Fibroblast of lung (primary cell): ENCODE measurements at regions not wholly inside any gene's neighbourhood (a gene's known extent, or its start where the extent isn't known, plus 50 kb on each side); places are given as distances from the start of the nearest gene placed in this dataset.

ENCODE experiments used
- DNase-seq, 2 donors: peaks; one replicate each; pipeline versions ENCODE4 v3.0.0 to v3.0.0-alpha.2; 2010; ENCODE audit warnings: low read depth in 2 of 2
- H2AFZ ChIP-seq: 2 replicates; pipeline ENCODE4 v1.5.1; 2012; ENCODE audit warnings: low read length, control low read depth, inconsistent platforms
- H3K27ac ChIP-seq: 2 replicates; pipeline ENCODE4 v1.5.1; 2011; ENCODE audit warnings: low read length, control low read depth; ENCODE audit not compliant: insufficient read depth
- H3K27me3 ChIP-seq: 2 replicates; pipeline ENCODE4 v1.5.1; 2011; ENCODE audit warnings: mild to moderate bottlenecking, low read length; ENCODE audit not compliant: control insufficient read depth, insufficient read depth
- H3K36me3 ChIP-seq: 2 replicates; pipeline ENCODE4 v1.5.1; 2011; ENCODE audit warnings: low read length; ENCODE audit not compliant: control insufficient read depth, insufficient read depth
- H3K4me1 ChIP-seq: 2 replicates; pipeline ENCODE4 v1.5.1; 2011; ENCODE audit warnings: low read length; ENCODE audit not compliant: control insufficient read depth, insufficient read depth; ENCODE audit errors: extremely low read depth
- H3K4me2 ChIP-seq: 2 replicates; pipeline ENCODE4 v1.5.1; 2011; ENCODE audit warnings: low read length, control low read depth; ENCODE audit not compliant: insufficient read depth; ENCODE audit errors: extremely low read depth
- H3K4me3 ChIP-seq, 4 experiments: fragments of 200-600 bp in 1 of 4; sonication (generic) in 1 of 4; replicated peaks in 1 of 4; 2 replicates each; pipeline ENCODE4 v1.5.1; 2011 to 2016; ENCODE audit warnings: low read length in 4 of 4, low read depth in 3 of 4, mild to moderate bottlenecking in 3 of 4, control low read depth in 2 of 4, inconsistent platforms in 1 of 4, mixed read lengths in 1 of 4; ENCODE audit not compliant: insufficient read depth in 1 of 4; ENCODE audit errors: control extremely low read depth in 1 of 4
- H3K79me2 ChIP-seq: 2 replicates; pipeline ENCODE4 v1.5.1; 2012; ENCODE audit warnings: mild to moderate bottlenecking, low read length, inconsistent platforms; ENCODE audit not compliant: control insufficient read depth, insufficient read depth
- H3K9ac ChIP-seq: 2 replicates; pipeline ENCODE4 v1.5.1; 2011; ENCODE audit warnings: mild to moderate bottlenecking, low read length, control low read depth; ENCODE audit not compliant: insufficient read depth
- H3K9me3 ChIP-seq: 2 replicates; pipeline ENCODE4 v1.5.1; 2012; ENCODE audit warnings: low read depth, low read length; ENCODE audit not compliant: control insufficient read depth, insufficient read depth
- H4K20me1 ChIP-seq: 2 replicates; pipeline ENCODE4 v1.5.1; 2011; ENCODE audit warnings: low read length; ENCODE audit not compliant: control insufficient read depth, insufficient read depth; ENCODE audit errors: extremely low read depth
- EZH2 ChIP-seq: IDR thresholded peaks from 2 replicates; pipeline ENCODE4 v1.5.1; 2012; ENCODE audit warnings: low read length, control low read depth, mild to moderate bottlenecking; ENCODE audit errors: missing control alignments
- TF ChIP-seq, protein P1 (sequence below), 2 donors: IDR thresholded peaks in 1 of 2; conservative IDR thresholded peaks in 1 of 2; 1 replicate in 1 of 2; 2 replicates in 1 of 2; pipeline ENCODE4 v1.5.1; 2011 to 2012; ENCODE audit warnings: low read length in 2 of 2, control low read depth in 1 of 2, inconsistent platforms in 1 of 2, low read depth in 1 of 2, mild to moderate bottlenecking in 1 of 2

DNA sequence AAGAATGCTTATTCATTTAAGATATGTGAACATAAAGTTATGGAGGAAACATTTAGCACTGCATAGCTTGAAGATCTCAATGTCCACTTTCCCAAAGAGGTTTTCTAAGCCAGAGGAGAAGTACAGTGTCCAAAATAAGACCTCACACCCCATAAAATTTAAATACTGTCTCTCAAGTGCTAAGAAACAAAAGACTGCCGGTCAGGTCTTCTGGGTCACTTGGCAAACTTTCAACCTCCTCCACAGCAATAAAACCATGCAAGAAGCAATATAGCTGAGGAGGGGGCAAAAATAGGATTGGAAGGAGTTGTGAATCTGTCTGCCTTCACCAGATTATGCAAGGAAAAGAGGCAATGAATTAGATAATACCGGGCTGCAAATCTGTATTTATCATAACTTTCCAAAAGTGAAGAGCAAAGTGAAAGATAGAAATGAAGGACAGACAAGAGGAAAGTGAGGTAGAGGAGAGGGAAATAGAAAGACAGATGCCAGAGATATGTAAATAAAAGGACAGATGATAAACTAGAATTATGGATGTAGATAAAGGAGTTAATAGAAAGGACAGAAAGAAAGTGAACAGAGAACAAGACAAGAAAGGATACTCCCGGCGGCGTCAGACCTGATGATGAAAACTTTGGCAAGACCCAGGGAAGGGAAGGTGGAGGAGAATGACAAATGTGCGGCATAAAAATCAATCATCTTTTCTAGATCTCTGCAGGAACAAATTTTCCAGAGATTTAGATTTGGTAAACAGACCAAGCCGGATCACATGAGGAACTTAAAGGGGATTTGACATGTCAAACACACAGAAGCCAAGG lies 152.7 kb upstream of the FAM241A start:
- TF ChIP-seq, protein P1, sequence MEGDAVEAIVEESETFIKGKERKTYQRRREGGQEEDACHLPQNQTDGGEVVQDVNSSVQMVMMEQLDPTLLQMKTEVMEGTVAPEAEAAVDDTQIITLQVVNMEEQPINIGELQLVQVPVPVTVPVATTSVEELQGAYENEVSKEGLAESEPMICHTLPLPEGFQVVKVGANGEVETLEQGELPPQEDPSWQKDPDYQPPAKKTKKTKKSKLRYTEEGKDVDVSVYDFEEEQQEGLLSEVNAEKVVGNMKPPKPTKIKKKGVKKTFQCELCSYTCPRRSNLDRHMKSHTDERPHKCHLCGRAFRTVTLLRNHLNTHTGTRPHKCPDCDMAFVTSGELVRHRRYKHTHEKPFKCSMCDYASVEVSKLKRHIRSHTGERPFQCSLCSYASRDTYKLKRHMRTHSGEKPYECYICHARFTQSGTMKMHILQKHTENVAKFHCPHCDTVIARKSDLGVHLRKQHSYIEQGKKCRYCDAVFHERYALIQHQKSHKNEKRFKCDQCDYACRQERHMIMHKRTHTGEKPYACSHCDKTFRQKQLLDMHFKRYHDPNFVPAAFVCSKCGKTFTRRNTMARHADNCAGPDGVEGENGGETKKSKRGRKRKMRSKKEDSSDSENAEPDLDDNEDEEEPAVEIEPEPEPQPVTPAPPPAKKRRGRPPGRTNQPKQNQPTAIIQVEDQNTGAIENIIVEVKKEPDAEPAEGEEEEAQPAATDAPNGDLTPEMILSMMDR (conservative IDR thresholded peaks at IDR 0.05 in 1 of 2, IDR thresholded peaks at IDR 0.05 in 1 of 2; ENCODE audit: low read depth in 1 of 2, low read length in 2 of 2) = no peak
- TF ChIP-seq EZH2 = no peak
- Histone ChIP-seq H3K27me3 (no peaks in the 10 kb centered on the region), H2AFZ (no peak overlapping the region), H3K27ac (no peak overlapping the region), H3K36me3 (no peaks in the 10 kb centered on the region), H3K4me1 (no peaks in the 10 kb centered on the region), H3K4me2 (no peak overlapping the region), H3K9ac (no peak overlapping the region), H3K79me2 (no peaks in the 10 kb centered on the region), H3K4me3 (no peak overlapping the region), H4K20me1 (no peaks in the 10 kb centered on the region), H3K9me3 (no peaks in the 10 kb centered on the region)
- DNase-seq = no peak

DNA sequence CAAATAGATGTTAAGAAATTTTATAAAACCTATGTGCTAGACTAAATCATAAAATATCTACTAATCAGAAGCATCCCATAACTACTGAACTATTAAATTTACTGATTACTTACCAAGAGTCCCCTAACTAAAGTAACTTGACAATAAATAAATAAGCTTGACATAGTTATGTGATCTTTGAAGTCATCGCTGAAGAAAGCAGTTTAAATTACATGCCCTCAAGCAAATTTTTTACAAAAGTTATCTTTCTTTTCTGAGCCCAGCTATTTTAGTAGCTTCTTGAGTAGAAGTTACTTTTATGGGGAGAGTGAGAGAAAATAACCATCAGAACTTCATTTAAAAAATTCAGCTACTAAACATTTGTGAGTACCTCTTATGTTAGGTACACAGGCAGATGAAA lies 150.9 kb upstream of the FAM241A start:
- Histone ChIP-seq H3K9ac (no peak overlapping the region), H3K4me2 (no peak overlapping the region), H3K36me3 (no peaks in the 10 kb centered on the region), H3K4me1 (no peaks in the 10 kb centered on the region), H2AFZ (no peak overlapping the region), H4K20me1 (no peaks in the 10 kb centered on the region), H3K4me3 (no peak overlapping the region), H3K9me3 (no peaks in the 10 kb centered on the region), H3K79me2 (no peaks in the 10 kb centered on the region), H3K27ac (no peak overlapping the region), H3K27me3 (no peaks in the 10 kb centered on the region)
- TF ChIP-seq, protein P1 (conservative IDR thresholded peaks at IDR 0.05 in 1 of 2, IDR thresholded peaks at IDR 0.05 in 1 of 2; ENCODE audit: low read depth in 1 of 2, low read length in 2 of 2) = no peak
- TF ChIP-seq EZH2 = no peak
- no peak for DNase-seq

DNA sequence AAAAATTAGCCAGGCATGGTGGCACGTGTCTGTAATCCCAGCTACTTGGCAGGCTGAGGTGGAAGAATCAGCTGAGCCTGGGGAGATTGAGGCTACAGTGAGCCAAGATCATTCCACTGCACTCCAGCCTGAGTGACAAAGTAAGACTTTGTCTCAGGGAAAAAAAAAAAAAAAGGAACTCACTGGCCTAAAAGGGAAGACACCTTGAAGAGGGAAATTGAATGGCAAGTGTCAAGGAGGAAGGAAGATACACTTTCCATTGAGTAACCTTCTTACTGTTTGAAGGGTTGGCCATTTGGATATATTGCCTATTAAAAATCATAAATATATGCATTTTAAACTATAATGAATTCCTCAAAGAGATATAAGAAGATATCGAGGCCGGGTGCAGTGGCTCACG lies 147.5 kb upstream of the FAM241A start:
- Histone ChIP-seq H3K4me3 (no peak overlapping the region), H3K27me3 (no peaks in the 10 kb centered on the region), H3K9ac (no peak overlapping the region), H3K27ac (no peak overlapping the region), H4K20me1 (no peaks in the 10 kb centered on the region), H3K4me2 (no peak overlapping the region), H3K79me2 (no peaks in the 10 kb centered on the region), H3K36me3 (no peaks in the 10 kb centered on the region), H2AFZ (no peak overlapping the region), H3K9me3 (no peaks in the 10 kb centered on the region), H3K4me1 (no peaks in the 10 kb centered on the region)
- DNase-seq = no peak
- TF ChIP-seq, protein P1 (conservative IDR thresholded peaks at IDR 0.05 in 1 of 2, IDR thresholded peaks at IDR 0.05 in 1 of 2; ENCODE audit: low read depth in 1 of 2, low read length in 2 of 2) = no peak
- TF ChIP-seq EZH2 = no peak
